Fibroblast of skin of right biceps (primary cell): ENCODE measurements at regions not wholly inside any gene's neighbourhood (a gene's known extent, or its start where the extent isn't known, plus 50 kb on each side); places are given as distances from the start of the nearest gene placed in this dataset.
A peak's percentile ranks its signal among the peaks of the same experiment; 100 is the strongest.
"Not testable (repeated sequence)": the region's sequence is repeated elsewhere in the genome, so short reads cannot be mapped to it uniquely, and the experiment has no call there.

Experiments
- DNase-seq: peaks from one replicate; pipeline ENCODE4 v3.0.0-alpha.2; 2013

DNA sequence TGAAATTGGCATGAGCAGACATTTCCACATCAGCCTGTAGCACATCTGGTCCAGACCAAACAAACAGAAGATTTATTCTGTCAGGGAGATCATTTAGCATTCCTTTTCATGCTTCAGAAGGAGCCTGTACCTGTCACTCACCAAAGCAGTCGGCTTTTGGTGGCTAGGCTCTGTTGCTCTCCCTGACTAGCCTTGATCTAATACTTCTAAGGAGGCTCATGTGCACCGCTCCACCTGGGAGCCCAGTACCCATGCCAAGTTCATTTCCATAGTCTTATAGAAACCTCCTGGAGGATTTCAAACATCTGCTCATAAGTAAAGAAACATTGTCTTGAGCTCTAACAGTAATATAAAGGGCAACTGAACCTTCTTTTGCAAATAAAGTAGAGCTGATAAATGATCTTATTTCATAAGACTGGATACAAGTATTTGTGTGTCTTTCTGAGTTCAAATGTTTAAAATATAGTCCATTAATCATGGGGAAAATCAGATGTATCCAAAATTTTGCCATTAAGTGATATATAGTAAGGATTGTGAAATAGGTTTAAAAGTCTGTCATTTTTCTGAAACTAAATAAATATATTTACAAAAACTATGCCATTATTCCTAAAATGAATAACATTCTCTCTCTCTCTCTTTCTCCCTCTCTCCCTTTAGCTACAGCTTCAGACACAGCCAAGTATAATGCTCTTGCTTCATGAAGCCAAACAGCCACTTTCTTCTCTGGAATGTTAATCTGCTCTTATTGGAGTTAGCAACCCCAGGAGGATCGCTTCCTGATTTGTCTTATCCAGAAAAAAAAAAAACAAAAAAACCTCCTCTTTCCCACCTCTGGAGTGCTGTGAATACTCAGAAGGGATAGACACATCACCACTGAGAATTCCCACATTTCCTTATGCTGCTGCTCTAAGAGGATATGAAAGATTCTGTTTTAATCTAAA lies 192.7 kb upstream of the TFAP2D start:
- no peak for DNase-seq

DNA sequence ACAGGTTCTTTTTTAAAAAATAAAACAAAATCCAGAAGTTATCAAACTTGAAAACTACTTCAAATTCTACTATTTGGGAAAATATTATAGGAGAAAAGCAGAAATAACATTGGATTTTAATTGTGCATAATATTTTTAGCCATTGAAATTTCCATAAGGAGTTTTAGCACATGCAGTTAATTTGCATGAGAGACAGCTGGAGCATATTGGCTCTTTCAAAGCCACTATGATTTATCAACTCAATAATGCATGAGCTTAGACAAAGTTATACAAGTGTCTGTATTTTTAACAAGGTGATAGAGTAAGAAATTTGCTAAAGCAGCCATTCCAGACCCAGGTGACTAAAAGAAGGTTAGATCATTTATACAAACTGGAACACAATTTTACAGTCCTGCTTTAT lies 189.0 kb upstream of the TFAP2D start:
- DNase-seq: no peak

DNA sequence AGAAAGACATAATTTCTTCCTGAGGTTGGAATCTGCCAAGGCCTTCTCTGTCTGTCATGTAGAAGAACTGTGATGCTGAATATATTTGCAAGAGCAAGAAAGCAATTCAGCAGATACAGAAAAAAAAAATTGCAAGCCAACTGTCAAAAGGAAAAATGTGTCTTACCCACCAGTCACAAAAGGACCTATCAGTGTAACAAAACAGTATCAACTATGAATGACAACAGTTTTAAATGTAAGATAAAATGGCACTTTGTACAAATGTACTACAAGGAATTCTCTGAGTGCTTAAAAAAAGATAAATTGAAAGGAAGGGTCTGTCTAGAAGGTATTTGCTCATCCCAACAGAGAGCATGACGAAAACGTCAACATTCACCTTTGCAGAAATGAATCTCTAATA lies 185.3 kb upstream of the TFAP2D start:
- DNase-seq: no peak

DNA sequence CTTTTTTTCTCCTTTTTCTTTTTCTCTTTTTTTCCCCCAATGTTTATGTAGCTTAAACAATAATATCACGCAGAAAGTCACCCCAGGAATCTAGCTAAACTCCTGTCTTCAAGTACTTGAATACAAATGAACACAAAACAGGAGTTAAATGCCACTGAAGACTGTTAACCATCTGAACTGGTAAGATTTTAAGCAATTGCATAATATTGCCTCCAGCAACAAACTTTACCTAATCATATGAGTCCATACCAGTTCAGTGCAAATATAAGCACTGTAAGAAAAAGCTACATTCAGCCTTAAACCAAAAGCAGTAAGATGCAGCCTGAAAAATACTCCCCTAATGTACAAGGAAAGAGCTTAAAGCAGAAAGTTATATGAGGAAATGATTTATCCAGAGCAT lies 173.9 kb upstream of the TFAP2D start:
- no peak for DNase-seq

DNA sequence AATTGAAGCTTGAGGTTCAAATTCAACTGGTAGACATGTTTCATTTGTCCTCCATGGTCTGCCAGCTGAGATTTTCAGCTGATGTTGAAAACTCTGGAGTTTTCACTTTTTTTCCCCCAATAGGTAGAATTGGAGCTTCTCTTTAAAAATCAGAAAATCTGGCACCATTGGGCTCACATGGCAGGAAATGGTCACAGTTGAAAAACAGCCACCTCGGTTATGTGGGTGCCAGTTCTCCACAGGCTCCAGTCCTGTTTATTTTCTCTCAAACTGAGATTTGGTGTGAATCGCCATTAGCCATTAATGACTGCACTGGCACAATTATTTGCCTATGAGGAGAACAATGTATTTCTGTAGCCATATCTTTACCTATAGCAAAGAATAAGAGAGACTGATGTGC lies 171.4 kb upstream of the TFAP2D start:
- DNase-seq: no peak

DNA sequence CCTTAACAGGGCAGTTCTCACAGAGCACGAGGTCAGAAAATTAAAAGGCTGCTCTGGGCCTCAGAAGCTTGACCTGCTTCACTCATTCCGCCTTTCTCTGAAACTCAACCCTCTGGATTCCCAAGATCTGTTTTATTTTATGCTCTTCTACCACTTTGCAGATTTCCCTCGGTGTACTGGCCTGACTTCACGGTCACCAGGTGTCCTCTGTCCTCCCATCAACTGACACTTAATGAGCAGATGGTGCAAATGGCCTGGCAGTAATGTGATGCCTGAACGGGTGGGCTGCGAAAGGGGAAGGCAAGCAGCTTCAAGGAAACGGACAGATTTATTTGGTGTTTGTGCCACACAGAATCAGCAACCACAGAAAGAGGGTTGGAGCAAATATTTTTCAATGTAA lies 169.7 kb upstream of the TFAP2D start:
- DNase-seq: no peak

DNA sequence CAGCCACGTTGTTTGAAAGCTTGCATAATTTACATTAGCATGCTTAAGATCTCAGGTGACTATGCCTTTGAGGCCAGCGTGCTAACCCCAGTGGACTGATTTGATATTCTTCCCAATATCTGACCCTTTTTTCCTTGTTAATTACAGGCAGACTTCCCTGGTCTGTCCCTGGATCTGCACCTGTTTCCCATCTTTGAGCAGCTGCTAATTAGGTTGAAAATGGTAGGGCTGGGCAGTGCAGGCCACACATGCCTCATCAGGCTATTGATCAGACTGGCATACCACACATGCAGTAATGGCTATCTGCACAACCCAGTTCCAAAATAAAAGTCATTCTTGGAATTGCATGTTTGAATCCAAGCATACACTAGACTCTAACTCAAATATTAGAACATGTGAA lies 164.3 kb upstream of the TFAP2D start:
- no peak for DNase-seq

DNA sequence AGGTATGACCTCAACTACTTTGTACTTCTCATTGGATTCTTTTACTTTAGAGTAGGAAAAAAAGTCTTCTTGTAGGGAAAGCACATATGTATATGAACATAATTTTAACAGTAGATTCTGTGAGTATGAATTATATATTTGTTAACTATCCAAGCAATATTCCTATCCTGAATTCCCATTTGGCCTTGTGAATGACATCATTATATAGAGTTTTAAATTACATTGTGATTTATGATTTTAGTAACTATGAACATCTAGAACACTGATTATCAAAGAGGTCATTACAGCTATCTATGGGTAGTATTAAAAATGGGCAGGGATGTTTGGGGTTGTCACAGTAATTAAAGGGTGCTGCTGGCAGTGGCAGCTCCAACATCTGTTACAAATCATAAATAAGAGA lies 163.9 kb upstream of the TFAP2D start:
- DNase-seq: no peak

DNA sequence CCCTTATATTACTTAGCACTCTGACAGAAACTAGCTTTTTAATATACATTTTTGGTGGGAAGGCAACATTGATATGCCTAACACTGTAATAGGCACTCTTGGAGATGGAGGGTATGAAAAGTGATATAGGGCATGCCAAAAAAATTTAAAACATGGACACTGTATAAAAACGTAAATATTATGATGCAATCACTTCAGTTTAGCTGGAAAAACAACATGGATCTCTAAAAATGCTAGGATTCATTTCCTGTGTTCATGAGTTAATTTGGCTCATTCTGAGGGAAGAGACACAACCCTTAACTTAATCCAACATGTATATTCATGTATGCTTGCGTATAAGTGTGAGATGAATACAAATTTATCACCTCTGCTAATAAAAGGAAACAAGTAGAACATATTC lies 157.3 kb upstream of the TFAP2D start:
- DNase-seq: no peak

DNA sequence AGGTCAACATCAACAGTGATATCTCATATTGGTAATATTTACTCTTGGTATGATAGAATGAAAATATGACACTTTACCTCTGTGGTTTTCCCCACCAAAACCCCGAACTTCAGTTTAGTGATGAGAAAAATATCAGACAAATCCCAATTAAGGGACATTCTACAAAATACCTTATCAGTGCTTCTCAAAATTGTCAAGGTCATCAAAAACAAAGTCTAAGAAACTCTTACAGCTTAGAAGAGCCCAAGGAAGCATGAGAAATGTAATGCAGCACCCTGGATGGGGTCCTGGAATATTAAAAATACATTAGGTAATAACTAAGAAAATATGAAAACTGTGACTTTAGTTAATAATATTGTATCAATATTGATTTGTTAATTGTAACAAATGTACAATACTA lies 148.3 kb upstream of the TFAP2D start:
- no peak for DNase-seq

DNA sequence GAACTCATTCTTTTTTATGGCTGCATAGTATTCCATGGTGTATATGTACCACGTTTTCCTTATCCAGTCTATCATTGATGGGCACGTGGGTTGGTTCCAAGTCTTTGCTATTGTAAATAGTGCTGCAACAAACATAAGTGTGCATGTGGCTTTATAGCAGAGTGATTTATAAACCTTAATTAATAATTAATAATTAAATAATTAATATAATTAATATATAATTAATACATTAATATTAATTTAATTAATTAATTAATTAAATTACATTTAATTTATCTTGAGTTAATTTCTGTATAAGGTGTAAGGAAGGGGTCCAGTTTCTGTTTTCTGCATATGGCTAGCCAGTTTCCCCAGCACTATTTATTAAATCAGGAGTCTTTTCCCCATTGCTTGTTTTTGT lies 142.1 kb upstream of the TFAP2D start:
- not testable (repeated sequence) for DNase-seq

DNA sequence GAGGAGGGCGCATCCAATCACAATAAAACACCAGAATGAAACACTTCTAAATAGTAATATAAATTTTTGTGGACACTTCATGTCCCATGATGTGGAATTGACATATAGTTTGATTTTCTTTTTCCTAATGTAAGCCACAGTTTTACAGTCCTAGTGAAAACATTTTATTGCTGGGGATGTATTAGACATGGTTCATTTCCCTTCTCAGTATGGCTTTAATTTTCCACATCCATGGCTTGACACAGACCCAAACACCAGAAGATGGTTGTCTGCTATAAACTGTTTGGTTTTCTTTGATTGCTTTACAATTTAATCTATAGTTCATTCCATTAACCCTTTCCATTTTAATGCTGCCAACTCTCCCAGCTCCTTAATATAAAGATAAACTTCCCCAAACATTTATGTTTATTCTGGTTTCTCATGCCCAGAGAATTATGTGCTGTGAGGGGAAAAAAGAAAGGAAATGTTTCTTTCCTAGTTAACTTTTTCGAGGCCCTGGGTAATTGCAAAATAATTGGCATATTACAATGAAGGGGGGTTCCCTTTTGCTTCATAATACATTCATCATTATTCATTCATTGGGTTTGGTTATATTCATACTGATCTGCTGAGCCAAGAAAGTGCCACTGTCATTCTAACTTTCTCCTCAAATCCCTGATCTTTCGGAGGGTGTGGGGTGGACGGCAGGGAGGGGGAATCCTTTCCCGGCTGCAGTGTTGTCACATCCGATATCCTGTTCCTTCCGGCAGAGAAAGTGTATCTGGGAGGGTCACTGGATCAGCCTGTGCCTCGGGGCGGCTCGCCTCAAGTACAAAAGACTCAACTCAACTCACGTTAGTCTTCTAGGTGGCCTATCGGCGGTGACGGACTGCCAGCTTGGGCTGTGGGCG lies 127.6 kb upstream of the TFAP2D start:
- no peak for DNase-seq

DNA sequence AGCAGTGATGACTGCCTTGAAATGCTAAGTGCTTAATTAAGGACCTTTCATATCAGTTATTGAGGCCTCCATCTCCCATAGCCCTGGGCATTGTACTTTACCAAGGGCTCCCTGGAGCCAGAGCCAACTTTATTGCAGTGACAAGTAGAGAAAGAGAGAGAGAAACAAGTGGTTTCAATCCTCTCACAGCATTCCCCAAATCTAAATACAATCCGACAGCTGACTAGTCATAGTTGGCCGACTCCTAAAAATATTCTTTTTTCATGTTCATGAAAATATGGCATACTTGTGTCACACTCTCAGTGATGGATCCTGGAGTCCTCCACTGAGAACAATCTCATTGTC lies 127.0 kb upstream of the TFAP2D start:
- DNase-seq: no peak

DNA sequence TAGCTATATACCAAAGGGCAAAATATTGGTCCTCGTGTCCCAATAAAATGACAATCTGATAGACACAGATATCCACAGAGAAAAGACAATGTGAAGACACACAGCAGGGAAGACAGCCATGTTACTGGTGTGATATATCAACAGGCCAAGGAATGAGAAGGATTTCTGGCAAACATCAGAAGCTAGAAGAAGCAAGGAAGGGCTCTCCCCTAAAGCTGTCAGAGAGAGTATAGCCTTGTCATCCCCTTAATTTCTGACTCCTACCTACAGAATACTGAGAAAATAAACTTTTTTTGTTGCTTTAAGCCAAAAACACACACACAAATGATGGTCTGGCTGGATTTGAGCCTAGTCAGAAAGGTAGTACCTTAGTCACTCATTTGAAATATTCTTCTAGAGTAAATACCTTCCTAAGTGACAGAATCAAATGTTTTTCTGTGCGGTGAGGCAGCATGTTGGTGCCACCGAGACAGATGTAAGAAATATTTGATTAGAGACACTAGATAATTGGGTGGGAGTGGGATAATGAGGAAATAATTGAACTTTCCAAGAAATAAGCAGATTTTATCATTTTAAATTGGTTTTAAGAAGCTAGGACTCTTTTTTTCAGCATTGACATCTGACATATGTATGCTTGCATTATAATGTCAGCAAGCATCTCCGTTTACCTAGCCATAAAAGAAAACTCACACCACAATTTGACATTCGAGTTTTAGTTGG lies 123.4 kb upstream of the TFAP2D start:
- no peak for DNase-seq

DNA sequence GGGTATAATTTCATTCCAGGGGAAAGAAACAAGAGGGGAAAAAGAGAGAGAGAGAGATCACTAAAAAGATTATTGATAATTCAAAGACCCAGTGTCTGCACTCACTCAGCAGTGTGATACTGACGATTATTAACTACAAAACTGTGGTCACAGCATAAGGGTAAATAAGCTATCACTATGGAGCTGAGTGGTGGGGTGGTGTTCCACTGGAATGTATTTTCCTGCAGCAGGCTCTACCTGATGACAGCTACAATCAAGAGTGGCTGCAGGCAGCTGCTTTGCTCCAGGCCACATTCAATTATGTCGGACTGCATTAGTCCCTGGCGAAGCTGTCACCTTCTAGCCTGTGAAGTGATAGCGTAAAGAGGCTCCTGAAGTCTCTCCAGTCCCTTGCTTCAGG lies 122.2 kb upstream of the TFAP2D start:
- DNase-seq: no peak

DNA sequence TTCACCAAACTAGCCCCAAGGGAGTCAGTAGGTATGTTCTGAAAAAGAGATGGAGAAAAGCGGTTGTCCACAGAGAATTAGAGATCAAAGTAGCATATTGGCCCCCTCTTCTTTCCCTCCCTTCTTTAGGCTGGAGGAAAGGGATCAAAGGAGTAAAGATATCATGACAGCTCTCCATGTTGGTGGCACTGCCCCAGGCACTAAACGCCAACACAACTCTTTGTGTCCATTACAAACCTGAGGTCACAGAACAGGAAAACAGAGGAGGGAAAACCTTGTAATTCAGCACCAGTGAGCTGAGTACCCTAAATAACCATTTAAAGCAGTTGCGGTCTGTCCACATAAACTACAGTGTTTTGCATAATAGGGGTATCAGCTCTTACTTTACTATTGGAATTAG lies 113.0 kb upstream of the TFAP2D start:
- no peak for DNase-seq

DNA sequence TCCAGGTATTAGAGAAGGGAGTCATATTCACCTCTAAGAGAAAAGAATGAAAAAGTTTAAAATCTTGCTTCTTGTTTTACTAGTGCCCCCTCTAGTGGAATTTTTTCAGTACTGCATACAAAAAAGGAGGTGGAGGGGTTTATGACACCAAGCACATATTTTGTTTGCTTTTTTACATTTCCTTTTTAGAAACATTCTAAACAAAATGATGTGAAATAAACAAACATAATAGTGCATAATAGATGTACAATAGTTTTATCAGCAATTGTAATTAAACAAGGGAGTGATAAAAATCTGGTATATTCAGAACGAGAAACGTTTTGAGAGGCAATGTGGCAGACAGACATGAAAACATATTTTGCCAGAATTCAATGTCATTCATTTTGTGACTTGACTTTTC lies 111.0 kb upstream of the TFAP2D start:
- DNase-seq: peak; percentile 27

DNA sequence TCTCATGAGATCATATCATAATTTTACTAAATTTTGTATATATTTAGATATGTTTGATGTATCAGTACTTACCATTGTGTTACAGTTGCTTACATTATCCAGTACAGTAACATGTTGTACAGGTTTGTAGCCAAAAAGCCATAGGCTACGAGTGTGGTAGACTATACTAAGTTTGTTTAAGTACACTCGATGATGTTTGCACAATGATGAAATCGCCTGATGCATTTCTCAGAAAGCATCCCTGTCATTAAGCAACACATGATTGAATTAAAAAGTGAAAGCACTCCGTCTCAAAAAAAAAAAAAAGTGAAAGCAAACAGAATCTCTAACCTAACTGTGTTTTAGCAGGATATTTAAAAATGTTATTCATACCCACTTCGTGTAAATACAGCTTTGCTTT lies 104.9 kb upstream of the TFAP2D start:
- no peak for DNase-seq

DNA sequence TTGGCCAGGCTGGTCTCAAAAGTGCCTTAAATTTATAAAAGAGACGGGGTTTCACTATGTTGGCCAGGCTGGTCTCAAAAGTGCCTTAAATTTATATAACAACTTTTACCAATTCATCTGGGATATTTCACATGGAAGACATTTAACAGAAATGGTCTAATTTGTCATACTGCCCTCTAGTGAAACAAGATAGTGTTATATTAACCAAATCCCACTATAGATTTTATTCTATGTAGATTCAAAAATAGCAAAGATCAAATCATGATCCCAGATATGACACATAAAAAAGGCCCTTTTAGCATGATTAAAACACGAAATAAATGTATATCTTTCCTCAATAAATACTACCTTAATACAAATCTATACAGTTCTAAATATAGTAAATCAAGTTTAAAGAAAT lies 102.8 kb upstream of the TFAP2D start:
- no peak for DNase-seq

DNA sequence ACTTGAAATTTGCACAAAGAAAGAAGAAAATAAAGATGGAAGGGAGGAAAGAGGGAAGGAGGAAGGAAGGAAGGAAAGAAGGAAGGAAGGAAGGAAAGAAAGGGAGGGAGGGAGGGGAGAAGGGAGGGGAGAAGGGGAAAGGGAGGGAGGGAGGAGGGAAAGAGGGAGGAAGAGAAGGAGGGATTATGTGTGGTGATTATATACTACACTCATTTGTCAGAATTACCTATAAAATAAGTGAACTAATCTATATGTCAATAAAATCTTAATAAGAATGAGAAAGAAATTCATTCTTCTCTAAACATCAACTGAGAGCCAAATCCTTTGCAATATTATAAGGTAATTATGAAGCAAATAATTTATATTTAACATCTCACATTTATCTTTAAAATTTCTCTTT lies 77.9 kb upstream of the TFAP2D start:
- DNase-seq: no peak

DNA sequence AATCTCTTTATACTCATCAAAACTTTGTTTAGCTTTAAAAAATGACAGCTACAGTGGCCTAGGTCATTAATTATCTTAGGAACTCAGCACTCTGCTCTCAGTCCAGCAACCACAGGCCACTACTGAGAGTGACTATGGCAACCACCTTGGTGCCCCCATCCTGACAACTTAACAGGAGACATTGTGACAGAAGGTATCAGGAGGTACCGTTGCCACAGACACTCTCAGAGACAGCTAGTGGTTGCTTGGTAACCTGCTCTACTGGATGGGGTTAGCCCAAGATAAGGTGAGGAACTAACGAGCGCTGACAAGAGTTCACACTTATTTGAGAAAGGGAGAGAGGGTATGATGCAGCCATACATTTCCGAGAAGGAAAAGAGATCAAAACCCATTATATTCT lies 76.1 kb upstream of the TFAP2D start:
- no peak for DNase-seq

DNA sequence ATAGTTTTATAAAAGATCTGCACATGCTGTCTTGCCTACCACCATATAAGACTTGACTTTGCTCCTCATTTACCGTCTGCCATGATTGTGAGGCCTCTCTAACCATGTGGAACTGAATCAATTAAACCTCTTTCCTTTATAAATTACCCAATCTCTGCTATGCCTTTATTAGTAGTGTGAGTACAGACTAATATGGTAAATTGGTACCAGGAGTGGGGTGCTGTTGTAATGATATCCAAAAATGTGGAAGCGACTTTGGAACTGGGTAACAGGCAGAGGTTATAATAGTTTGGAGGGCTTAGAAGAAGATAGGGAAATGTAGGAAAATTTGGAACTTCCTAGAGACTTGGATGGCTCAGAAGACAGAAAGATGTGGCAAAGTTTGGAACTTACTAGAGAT lies 64.2 kb upstream of the TFAP2D start:
- DNase-seq: no peak

DNA sequence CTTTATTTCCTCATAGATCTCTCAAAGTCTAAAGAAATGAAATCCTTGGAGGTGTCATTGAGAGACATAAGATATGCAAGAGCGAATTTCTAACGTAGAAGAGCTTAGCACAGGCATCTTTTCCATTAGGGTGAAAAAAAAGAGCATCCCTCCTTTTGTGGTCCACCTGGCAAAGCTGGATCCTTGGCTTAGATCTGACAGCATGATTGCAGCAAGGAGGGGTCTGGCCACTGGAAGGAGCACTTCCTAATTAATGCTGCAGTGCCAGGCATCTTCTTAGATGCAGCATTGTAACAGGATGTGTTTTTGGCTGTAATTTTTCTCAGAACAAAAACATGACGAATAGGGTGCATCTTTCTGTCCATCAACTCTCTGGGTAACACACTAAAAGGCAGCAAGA lies 60.1 kb upstream of the TFAP2D start:
- no peak for DNase-seq

DNA sequence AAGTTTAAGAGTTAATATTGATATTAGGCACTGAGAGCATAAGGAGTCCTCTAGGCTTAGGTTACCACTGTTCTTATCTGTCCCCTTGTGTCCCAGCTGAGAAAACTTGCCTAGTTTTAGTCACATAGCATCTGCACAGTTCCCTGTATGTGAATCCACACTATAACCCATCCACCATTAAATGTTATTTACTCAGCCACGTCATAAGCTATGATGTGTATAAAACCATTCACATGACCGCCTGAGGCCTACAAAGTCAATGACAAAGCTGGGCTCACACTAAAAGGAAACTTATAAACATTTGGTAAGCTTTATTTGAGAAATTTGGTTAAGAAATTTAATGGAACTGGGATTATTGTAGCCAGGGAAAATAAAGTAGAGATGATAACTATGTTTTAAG lies 59.2 kb upstream of the TFAP2D start:
- DNase-seq: no peak
